HUES6 (cell line): ENCODE measurements at regions not wholly inside any gene's neighbourhood (a gene's known extent, or its start where the extent isn't known, plus 50 kb on each side); places are given as distances from the start of the nearest gene placed in this dataset.
A peak's percentile ranks its signal among the peaks of the same experiment; 100 is the strongest.
"Not testable (repeated sequence)": the region's sequence is repeated elsewhere in the genome, so short reads cannot be mapped to it uniquely, and the experiment has no call there.

Source experiments
- H3K27ac ChIP-seq: 2 replicates; pipeline ENCODE4 v1.7.0; 2013; ENCODE audit warnings: low read depth, mild to moderate bottlenecking, low read length, inconsistent platforms
- H3K27me3 ChIP-seq: 2 replicates; pipeline ENCODE4 v1.6.1; 2013; ENCODE audit warnings: low read length; ENCODE audit not compliant: control insufficient read depth, insufficient read depth
- H3K36me3 ChIP-seq: 2 replicates; pipeline ENCODE4 v1.6.1; 2013; ENCODE audit warnings: low read length; ENCODE audit not compliant: control insufficient read depth, insufficient read depth
- H3K4me1 ChIP-seq: 2 replicates; pipeline ENCODE4 v1.6.1; 2013; ENCODE audit warnings: low read length; ENCODE audit not compliant: control insufficient read depth, insufficient read depth
- H3K4me3 ChIP-seq: 2 replicates; pipeline ENCODE4 v1.5.1; 2013; ENCODE audit warnings: low read depth, low read length
- H3K9ac ChIP-seq: one replicate; pipeline ENCODE4 v1.6.1; 2013; ENCODE audit warnings: mild to moderate bottlenecking, low read length
- H3K9me3 ChIP-seq: 2 replicates; pipeline ENCODE4 v1.6.1; 2013; ENCODE audit warnings: low read depth, low read length; ENCODE audit not compliant: control insufficient read depth, insufficient read depth

GRCh38 chr2:200188876-200189275 is 117.6 kb upstream of the SPATS2L start:
- Histone ChIP-seq H3K4me1 (peaks cover 12% of the 10 kb centered on the region; the same call in 1 of the 2 replicates), H3K36me3 (no peaks in the 10 kb centered on the region), H3K9ac (no peak overlapping the region), H3K9me3 (no peaks in the 10 kb centered on the region), H3K27ac (no peak overlapping the region), H3K27me3 (no peaks in the 10 kb centered on the region), H3K4me3 (no peak overlapping the region)

- H3K9me3 ChIP-seq: no peaks in the 10 kb centered on the region
- no peak overlapping the region for H3K9ac ChIP-seq
- no peaks in the 10 kb centered on the region for H3K36me3 ChIP-seq
These were observed 116.5 kb upstream of the SPATS2L start for GRCh38 chr2:200189964-200190363.

GRCh38 chr2:200193331-200193730 is 113.2 kb upstream of the SPATS2L start:
- Histone ChIP-seq H3K9ac (no peak overlapping the region), H3K4me1 (no peaks in the 10 kb centered on the region), H3K36me3 (no peaks in the 10 kb centered on the region), H3K27me3 (no peaks in the 10 kb centered on the region), H3K4me3 (no peak overlapping the region), H3K27ac (no peak overlapping the region), H3K9me3 (peaks cover 5% of the 10 kb centered on the region; the same call in 1 of the 2 replicates)

More at GRCh38 chr2:200189964-200190363, 116.5 kb upstream of the SPATS2L start:
- Histone ChIP-seq H3K27ac (no peak overlapping the region), H3K4me1 (peaks cover 9% of the 10 kb centered on the region; the same call in 1 of the 2 replicates), H3K4me3 (no peak overlapping the region), H3K27me3 (no peaks in the 10 kb centered on the region)

GRCh38 chr2:200193791-200194190 is 112.7 kb upstream of the SPATS2L start:
- no peaks in the 10 kb centered on the region for H3K36me3 ChIP-seq
- H3K4me1 ChIP-seq: no peaks in the 10 kb centered on the region
- no peak overlapping the region for H3K27ac ChIP-seq
- H3K9me3 ChIP-seq: peaks cover 5% of the 10 kb centered on the region; the same call in 1 of the 2 replicates
- no peak overlapping the region for H3K9ac ChIP-seq
- H3K4me3 ChIP-seq: no peak overlapping the region
- no peaks in the 10 kb centered on the region for H3K27me3 ChIP-seq

GRCh38 chr2:200194746-200195145 is 111.7 kb upstream of the SPATS2L start:
- no peak overlapping the region for H3K9ac ChIP-seq
- no peaks in the 10 kb centered on the region for H3K36me3 ChIP-seq
- peaks cover 7% of the 10 kb centered on the region; the same call in 1 of the 2 replicates for H3K4me1 ChIP-seq
- H3K9me3 ChIP-seq: peaks cover 5% of the 10 kb centered on the region; the same call in 1 of the 2 replicates
- no peak overlapping the region for H3K4me3 ChIP-seq
- no peak overlapping the region for H3K27ac ChIP-seq
- H3K27me3 ChIP-seq: no peaks in the 10 kb centered on the region

GRCh38 chr2:200199005-200199404 is 107.5 kb upstream of the SPATS2L start:
- H3K27me3 ChIP-seq: no peaks in the 10 kb centered on the region
- H3K9ac ChIP-seq: no peak overlapping the region
- H3K36me3 ChIP-seq: no peaks in the 10 kb centered on the region
- no peak overlapping the region for H3K4me3 ChIP-seq
- peaks cover 5% of the 10 kb centered on the region; the same call in 1 of the 2 replicates for H3K9me3 ChIP-seq
- H3K4me1 ChIP-seq: peaks cover 46% of the 10 kb centered on the region
- peak overlapping the region; percentile 29; the same call in 1 of the 2 replicates for H3K27ac ChIP-seq

- no peaks in the 10 kb centered on the region for H3K27me3 ChIP-seq
- peak overlapping the region; percentile 37 for H3K9ac ChIP-seq
- peaks cover 52% of the 10 kb centered on the region for H3K4me1 ChIP-seq
- peak overlapping the region; percentile 95; the same call in 1 of the 2 replicates for H3K27ac ChIP-seq
- no peaks in the 10 kb centered on the region for H3K36me3 ChIP-seq
- H3K9me3 ChIP-seq: peaks cover 5% of the 10 kb centered on the region; the same call in 1 of the 2 replicates
- no peak overlapping the region for H3K4me3 ChIP-seq
These were observed 106.8 kb upstream of the SPATS2L start for GRCh38 chr2:200199576-200200263.

- H3K36me3 ChIP-seq, H3K9me3 ChIP-seq, H3K27me3 ChIP-seq: not testable (repeated sequence)
- Histone ChIP-seq H3K9ac (peak overlapping the region; percentile 82), H3K4me3 (peak overlapping the region; percentile 36; the same call in 1 of the 2 replicates), H3K4me1 (peaks cover 52% of the 10 kb centered on the region), H3K27ac (peak overlapping the region; percentile 95)
These were observed 104.7 kb upstream of the SPATS2L start for GRCh38 chr2:200201839-200202238.

GRCh38 chr2:200203381-200203827 is 103.1 kb upstream of the SPATS2L start:
- Histone ChIP-seq H3K9ac (peak overlapping the region; percentile 82), H3K4me1 (peaks cover 52% of the 10 kb centered on the region), H3K9me3 (peaks cover 9% of the 10 kb centered on the region), H3K4me3 (no peak overlapping the region), H3K27ac (peak overlapping the region; percentile 95), H3K27me3 (no peaks in the 10 kb centered on the region), H3K36me3 (no peaks in the 10 kb centered on the region)

- Histone ChIP-seq H3K9me3 (peaks cover 9% of the 10 kb centered on the region), H3K9ac (no peak overlapping the region), H3K4me3 (no peak overlapping the region), H3K36me3 (no peaks in the 10 kb centered on the region), H3K4me1 (peaks cover 16% of the 10 kb centered on the region), H3K27me3 (no peaks in the 10 kb centered on the region), H3K27ac (no peak overlapping the region)
These were observed 98.5 kb upstream of the SPATS2L start for GRCh38 chr2:200208041-200208440.

GRCh38 chr2:200209030-200209429 is 97.5 kb upstream of the SPATS2L start:
- no peak overlapping the region for H3K4me3 ChIP-seq
- peaks cover 9% of the 10 kb centered on the region for H3K9me3 ChIP-seq
- peaks cover 11% of the 10 kb centered on the region; the same call in 1 of the 2 replicates for H3K4me1 ChIP-seq
- no peak overlapping the region for H3K9ac ChIP-seq
- H3K27ac ChIP-seq: no peak overlapping the region
- H3K27me3 ChIP-seq: no peaks in the 10 kb centered on the region
- no peaks in the 10 kb centered on the region for H3K36me3 ChIP-seq
